ENCODE measurements at regions not wholly inside any gene's neighbourhood (a gene's known extent, or its start where the extent isn't known, plus 50 kb on each side); places are given as distances from the start of the nearest gene placed in this dataset.

DNA sequence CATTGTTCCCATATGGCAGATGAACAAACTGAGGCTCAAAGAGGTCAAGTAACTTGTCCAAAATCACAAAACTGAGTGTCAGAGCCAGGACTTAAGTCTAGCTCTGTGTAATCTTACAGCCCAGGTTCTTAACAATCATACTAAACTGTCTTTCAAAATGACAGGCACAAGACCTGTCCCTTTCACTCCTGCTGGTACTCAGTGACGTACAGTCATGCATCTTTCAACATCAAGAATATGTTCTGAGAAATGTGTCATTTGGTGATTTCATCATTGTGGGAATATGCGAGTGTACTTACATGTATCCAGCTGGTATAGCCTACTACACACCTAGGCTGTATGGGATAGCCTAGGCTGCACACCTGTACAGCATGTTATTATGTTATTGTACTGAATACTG lies 646.8 kb upstream of the WWC1 start:
- no peak overlapping the region for H3K27ac ChIP-seq
- TF ChIP-seq ZFX (IDR thresholded peaks at IDR 0.05; ENCODE audit: borderline replicate concordance) = no peak
- TF ChIP-seq, protein P1, sequence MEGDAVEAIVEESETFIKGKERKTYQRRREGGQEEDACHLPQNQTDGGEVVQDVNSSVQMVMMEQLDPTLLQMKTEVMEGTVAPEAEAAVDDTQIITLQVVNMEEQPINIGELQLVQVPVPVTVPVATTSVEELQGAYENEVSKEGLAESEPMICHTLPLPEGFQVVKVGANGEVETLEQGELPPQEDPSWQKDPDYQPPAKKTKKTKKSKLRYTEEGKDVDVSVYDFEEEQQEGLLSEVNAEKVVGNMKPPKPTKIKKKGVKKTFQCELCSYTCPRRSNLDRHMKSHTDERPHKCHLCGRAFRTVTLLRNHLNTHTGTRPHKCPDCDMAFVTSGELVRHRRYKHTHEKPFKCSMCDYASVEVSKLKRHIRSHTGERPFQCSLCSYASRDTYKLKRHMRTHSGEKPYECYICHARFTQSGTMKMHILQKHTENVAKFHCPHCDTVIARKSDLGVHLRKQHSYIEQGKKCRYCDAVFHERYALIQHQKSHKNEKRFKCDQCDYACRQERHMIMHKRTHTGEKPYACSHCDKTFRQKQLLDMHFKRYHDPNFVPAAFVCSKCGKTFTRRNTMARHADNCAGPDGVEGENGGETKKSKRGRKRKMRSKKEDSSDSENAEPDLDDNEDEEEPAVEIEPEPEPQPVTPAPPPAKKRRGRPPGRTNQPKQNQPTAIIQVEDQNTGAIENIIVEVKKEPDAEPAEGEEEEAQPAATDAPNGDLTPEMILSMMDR (IDR thresholded peaks at IDR 0.05) = no peak

DNA sequence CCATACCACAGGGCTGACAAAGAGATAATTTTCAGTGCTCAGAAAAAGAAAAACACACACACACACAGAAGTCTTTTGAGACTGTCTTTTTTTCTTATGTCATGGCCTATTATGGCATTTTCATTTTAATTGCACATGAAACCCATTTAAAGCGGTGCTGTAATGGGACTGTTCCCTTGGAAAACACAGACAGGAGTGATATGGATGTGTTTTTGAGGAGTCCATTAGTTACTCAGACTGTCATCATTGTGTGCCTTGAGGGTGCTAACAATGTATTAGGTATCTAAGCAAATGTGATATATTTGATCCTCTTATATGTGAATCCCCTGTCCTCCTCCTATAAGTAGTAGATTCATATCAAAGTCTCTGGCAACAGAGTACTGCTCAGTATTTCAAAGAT lies 642.0 kb upstream of the WWC1 start:
- H3K27ac ChIP-seq = no peak overlapping the region
- TF ChIP-seq, protein P1 (IDR thresholded peaks at IDR 0.05) = no peak
- no peak for TF ChIP-seq ZFX (IDR thresholded peaks at IDR 0.05; ENCODE audit: borderline replicate concordance)

DNA sequence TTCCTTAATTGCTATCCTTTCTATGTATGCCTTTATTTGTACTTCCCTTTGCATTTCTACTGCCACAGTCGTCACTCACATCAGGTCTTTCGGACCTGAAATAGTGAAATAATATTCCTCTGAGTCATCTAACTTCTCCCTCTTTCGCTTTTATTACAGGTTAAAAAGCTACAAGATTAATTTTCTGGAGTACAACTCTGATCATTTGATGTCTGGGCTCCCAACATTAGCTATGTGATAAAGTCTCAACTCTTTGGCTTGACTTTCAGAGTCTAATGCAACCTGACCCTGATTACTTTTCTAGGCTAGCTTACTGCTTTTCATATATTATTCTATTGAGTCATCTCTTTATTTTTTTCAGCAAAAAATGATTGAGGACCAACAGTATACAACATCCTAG lies 638.8 kb upstream of the WWC1 start:
- TF ChIP-seq, protein P1 (IDR thresholded peaks at IDR 0.05) = no peak
- no peak for TF ChIP-seq ZFX (IDR thresholded peaks at IDR 0.05; ENCODE audit: borderline replicate concordance)
- H3K27ac ChIP-seq = no peak overlapping the region

DNA sequence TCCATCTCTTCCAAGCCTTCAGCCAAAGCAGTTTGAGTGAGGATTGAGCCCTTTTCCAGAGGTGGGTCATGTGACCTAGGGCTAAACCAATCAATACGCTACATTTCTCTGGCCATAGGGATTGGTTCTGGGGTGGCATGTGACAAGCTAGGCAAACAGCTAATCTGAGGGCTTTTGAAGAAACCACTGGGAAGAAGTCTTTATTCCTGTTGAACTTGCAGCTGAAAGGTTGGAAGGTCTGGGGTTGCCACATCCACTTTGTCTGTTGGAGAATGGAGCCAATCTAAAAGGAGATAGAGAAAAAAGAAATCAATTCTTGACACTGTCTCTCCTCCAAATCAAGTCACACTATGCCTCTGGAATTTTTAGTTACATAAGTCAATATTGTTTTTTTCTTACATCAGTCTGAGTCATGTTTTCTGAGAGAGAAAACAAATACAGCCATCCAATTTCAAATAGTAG lies 637.8 kb upstream of the WWC1 start:
- TF ChIP-seq ZFX (IDR thresholded peaks at IDR 0.05; ENCODE audit: borderline replicate concordance) = no peak
- TF ChIP-seq, protein P1 (IDR thresholded peaks at IDR 0.05) = no peak
- no peak overlapping the region for H3K27ac ChIP-seq

DNA sequence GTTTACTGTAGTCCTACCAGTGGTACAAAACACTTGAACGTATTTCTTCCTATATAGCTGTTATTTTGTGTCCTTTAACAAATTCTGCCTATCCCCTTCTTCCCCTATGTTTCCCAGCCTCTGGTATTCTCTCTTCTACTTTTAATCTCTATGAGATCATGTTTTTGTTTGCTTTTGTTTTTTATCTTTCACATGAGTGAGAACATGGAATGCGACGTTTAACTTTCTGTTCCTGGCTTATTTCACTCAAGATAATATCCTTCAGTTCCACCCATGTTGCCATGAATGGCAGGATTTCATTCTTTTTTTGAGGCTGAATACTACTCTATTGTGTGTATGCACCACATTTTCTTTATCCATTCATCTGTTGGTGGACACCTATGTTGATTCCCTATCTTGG lies 634.4 kb upstream of the WWC1 start:
- TF ChIP-seq, protein P1 (IDR thresholded peaks at IDR 0.05) = no peak
- TF ChIP-seq ZFX (IDR thresholded peaks at IDR 0.05; ENCODE audit: borderline replicate concordance) = no peak
- no peak overlapping the region for H3K27ac ChIP-seq

DNA sequence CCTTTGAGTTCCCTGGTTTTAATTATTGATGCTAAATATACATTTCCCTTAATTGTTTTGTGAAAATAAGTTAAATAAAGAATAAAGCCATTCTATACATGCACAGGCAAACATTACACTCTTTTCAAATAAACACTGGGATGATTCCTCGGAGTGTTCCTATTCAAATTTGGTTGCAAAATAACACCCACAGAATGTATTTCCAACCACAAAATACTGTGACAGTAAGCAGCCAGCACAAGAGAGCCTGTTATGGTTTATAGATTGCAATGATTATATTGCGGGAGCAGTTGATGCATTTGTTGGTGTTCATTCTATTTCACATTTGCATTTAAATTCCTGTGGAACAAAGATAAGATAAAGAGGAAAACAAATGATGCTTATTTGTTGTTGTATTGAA lies 632.6 kb upstream of the WWC1 start:
- no peak for TF ChIP-seq ZFX (IDR thresholded peaks at IDR 0.05; ENCODE audit: borderline replicate concordance)
- TF ChIP-seq, protein P1 (IDR thresholded peaks at IDR 0.05) = no peak
- no peak overlapping the region for H3K27ac ChIP-seq

DNA sequence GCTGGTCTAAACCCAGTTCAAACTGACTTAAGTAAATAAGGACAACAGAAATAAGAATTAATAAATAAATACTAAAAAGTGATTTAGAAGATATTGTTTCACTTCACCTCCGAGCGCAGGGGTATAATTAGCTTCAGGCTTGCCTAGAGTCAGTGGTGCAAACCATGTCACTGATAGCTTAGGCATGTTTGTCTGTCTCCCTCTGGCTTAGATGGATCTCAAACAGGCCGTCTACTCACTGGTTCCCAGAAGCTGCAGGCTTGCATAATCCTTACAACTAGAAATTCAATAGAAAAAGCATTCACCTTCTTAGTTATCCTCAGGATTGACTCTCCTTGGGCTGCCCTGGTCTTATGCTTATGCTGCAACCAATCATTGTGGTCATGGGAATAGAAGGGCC lies 629.8 kb upstream of the WWC1 start:
- no peak overlapping the region for H3K27ac ChIP-seq
- no peak for TF ChIP-seq ZFX (IDR thresholded peaks at IDR 0.05; ENCODE audit: borderline replicate concordance)
- TF ChIP-seq, protein P1 (IDR thresholded peaks at IDR 0.05) = no peak
